HG03378 (cell line): ENCODE measurements at regions not wholly inside any gene's neighbourhood (a gene's known extent, or its start where the extent isn't known, plus 50 kb on each side); places are given as distances from the start of the nearest gene placed in this dataset.

Experiments used
- ATAC-seq: cut with Tn5 transposase; IDR thresholded peaks from one replicate; pipeline ENCODE4 v1.9.1; 2021; ENCODE audit warnings: mild to moderate bottlenecking, moderate library complexity; ENCODE audit not compliant: unreplicated experiment

GRCh38 chr9:82208741-82209450 is 220.3 kb downstream of the SPATA31D1 start:
- no peak for ATAC-seq

DNA sequence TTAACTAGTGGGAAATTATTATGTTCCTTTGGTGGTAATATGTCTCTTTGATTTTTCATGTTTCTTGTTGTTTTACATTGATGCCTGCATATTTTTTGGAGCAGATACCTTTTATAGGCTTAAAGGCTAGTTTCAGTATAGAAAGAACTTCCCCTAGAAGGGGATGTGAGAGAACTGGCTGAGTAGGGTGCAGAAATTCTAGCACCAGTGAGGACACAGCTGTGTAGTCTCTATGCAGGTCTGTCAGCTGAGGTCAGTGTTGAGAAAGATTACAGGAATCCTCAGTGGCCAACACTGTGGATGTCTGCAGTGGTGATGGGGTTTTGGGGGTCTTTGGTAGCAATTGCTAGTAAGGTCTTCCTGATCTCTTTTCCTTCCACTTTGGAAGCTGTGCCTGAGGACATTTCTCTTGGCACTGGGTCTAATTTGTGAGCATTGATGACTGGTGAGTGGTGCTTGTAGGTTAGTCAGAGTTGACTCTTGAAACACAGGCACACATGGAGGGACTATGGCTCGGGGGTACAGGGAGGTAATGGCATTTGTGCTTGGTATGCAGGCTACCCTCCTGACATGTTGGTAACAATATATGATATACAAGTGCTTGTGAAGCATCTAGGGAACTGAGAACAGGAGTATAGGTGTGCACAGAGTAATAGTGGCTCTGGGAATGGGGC is 221.4 kb downstream of the SPATA31D1 start:
- ATAC-seq: no peak

GRCh38 chr9:82212885-82213284 is 224.3 kb downstream of the SPATA31D1 start:
- ATAC-seq: no peak

- no peak for ATAC-seq
Observed at GRCh38 chr9:82216435-82216834, 227.9 kb downstream of the SPATA31D1 start.

- no peak for ATAC-seq
Observed at GRCh38 chr9:82223442-82223841, 234.9 kb downstream of the SPATA31D1 start.

DNA sequence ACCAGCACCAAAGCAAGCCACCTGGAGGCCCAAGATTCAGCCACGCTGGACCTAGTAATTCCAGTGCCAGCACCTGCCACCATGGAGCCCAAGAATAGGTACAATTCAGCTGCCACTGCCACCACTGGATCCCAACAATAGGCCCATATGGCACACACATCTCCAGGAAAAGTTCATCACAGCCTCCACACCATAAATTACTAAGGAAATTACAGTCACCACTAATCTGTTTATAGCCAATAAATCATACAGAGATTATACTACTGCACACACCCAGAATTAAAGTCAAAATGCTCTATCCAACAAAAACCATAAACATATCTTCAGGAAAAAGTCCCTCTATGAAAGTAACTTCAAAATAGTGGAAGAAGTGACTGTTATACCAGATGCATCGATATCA is 242.8 kb downstream of the SPATA31D1 start:
- ATAC-seq: no peak

GRCh38 chr9:82234160-82234943 is 245.8 kb downstream of the SPATA31D1 start:
- ATAC-seq: no peak

- ATAC-seq: no peak
Observed at GRCh38 chr9:82242285-82242963, 253.9 kb downstream of the SPATA31D1 start.

DNA sequence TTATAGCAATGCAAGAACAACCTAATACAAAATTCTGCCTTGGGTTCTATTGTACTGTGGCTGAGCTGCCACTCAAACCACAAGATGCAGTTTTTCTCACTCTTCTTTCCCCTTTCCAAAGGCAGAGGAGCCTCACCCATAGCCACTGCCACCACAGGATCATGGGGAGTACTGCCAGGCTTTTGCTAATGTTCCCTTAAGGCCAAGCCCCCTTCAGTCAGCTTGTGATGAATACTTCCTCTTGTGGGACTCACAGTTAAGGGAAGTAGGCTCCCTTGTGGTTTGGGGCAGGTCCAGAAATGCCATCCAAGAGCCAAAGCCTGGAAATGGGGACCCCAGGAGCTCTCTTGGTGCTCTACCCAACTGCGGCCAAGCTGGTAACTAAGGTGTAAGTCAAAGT is 258.7 kb downstream of the SPATA31D1 start:
- no peak for ATAC-seq

GRCh38 chr9:82252116-82252515 is 263.5 kb downstream of the SPATA31D1 start:
- no peak for ATAC-seq

- ATAC-seq: peak; percentile 76
Observed at GRCh38 chr9:82254646-82255367, 266.2 kb downstream of the SPATA31D1 start.

GRCh38 chr9:82255481-82256176 is 267.1 kb downstream of the SPATA31D1 start:
- no peak for ATAC-seq

DNA sequence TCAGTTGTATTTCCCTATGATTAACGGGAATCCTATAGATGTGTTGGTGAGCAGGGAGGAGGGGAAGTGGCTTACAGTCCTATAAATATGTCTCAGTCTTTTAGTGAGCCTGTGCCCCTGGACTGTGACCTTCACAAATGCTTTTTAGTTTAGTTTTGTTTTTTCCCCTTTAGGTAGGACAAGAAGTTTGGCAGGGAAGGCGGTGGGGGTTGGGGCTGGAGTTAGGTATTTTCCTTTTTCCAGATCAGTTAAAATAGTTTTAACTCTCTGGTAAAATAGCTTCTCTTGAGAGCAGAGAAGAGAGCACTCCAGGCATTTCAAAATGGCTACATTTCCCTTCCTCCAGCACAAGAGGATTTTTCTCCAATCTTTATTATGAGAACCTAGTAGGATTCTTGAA is 272.1 kb downstream of the SPATA31D1 start:
- ATAC-seq: no peak

DNA sequence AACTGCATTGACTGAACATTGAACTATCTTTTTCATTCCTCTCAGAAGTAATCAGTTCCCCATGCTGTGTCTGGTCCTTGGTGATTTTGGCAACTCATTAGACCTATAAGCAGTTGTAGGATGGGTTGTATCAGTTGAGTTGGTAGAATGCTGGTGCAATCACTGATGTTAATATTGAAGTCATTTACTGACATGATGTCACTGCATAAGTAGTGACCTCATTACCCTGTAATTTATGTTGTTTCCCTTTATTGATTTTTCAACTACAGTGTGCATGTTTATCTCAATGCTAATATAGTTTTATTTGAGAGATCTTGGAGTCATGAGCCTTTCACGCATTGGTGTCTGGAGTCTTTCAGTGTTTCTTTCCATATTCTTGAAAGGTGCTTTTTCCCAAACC is 275.0 kb downstream of the SPATA31D1 start:
- no peak for ATAC-seq

DNA sequence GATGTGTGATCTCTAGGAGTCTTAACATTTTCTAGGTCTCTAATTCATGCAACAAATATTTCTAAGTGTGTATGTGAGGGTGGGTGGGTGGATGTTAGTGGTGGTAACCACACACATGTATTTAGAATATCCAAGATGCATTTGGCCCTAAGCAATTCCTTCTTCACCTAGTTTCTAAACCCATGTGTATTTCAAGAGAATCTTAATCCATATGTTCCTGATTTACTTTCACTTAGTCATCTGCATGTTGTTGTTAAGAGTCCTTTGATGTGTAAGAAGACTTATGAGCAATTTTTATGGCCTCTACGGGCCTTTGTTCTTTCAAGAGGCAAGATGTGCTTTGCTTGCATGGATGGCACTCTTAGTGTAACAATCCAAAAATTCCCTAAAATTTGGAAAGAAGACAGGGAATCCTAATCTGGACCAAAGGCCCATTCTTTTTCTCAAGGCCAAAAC is 282.6 kb downstream of the SPATA31D1 start:
- no peak for ATAC-seq

DNA sequence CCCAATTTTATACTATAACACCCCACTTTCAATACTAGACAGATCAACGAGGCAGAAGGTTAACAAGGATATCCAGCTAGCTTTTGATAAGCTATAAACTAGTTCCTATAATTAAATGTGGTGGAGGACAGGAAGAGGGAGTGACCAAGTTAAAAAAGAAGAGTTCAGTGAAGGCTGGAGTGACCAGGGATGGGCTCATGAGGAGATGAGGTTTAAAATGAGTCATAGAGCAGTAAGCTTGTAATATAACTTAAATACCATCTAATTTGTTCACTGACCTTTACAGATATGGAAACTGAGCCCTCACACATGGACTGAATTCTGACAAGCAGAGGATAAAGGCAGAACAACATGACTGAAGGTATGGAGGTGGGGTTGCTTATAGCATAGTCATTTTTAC is 284.5 kb downstream of the SPATA31D1 start:
- ATAC-seq: no peak

DNA sequence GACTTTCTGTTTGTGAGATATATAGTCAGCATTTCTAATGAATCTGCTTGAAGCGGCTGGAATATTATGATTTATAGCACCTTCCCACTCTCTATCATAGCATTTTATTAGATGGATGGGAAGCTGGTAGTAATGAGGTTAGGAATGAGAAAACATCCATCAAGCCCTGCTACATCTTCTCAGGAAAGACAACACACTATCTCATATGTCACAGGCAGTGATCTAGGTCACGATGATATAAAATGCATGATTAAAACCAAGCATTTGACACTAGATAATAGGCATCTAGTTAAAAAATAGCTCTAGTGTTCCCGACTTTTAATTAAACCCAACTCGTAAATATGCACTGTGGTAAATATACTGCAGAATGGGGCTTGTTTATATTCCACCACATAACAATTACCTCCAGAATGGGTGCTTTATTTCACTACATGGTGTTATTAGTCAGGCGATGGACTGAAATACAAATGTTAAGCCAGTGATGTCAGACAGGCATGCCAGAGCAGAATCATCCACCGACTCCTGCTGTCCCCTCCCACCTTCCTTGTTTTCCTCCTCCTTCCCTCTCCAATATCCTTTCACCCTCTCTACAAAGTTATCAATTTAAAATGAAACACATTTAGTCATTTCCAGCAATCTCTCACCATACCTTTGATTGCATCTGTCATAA is 286.8 kb downstream of the SPATA31D1 start:
- no peak for ATAC-seq

DNA sequence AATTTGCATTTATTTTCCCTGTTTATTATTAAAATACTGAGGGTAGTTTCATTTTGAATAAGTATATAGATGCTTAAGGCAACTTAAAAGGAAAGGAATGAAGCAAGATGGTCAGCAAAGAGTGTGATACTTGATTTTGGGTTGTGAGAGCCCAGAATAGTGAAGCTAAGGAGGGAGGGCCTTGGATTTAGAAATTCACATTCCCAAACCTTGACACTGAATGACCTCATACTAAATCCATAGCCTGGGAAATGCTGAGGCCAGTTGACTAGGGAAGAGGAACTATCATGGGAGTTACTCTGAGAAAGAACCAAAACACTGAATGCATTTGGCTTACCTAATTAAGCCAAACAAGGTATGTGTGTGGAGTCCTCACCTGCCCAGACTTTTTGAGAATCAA is 292.5 kb downstream of the SPATA31D1 start:
- ATAC-seq: no peak

- ATAC-seq: no peak
Observed at GRCh38 chr9:82284758-82285157, 296.2 kb downstream of the SPATA31D1 start.
